ENCODE measurements at regions not wholly inside any gene's neighbourhood (a gene's known extent, or its start where the extent isn't known, plus 50 kb on each side); places are given as distances from the start of the nearest gene placed in this dataset.
"Not testable (repeated sequence)": the region's sequence is repeated elsewhere in the genome, so short reads cannot be mapped to it uniquely, and the experiment has no call there.

GRCh38 chr11:96523656-96524055 is 133.8 kb downstream of the JRKL start:
- DNase-seq: no peak

- DNase-seq: no peak
Observed at GRCh38 chr11:96524475-96524874, 134.7 kb downstream of the JRKL start.

- DNase-seq: no peak
Observed at GRCh38 chr11:96530473-96530872, 140.7 kb downstream of the JRKL start.

- no peak for DNase-seq
Observed at GRCh38 chr11:96538104-96538503, 148.3 kb downstream of the JRKL start.

- DNase-seq: no peak
Observed at GRCh38 chr11:96538622-96539021, 148.8 kb downstream of the JRKL start.

GRCh38 chr11:96540875-96541274 is 151.1 kb downstream of the JRKL start:
- DNase-seq: no peak

GRCh38 chr11:96543177-96543576 is 153.4 kb downstream of the JRKL start:
- no peak for DNase-seq

- not testable (repeated sequence) for DNase-seq
Observed at GRCh38 chr11:96545192-96545591, 155.4 kb downstream of the JRKL start.

- DNase-seq: no peak
Observed at GRCh38 chr11:96551136-96551535, 161.3 kb downstream of the JRKL start.

- DNase-seq: no peak
Observed at GRCh38 chr11:96554236-96554820, 164.5 kb downstream of the JRKL start.

- DNase-seq: not testable (repeated sequence)
Observed at GRCh38 chr11:96555826-96556225, 166.0 kb downstream of the JRKL start.

- DNase-seq: not testable (repeated sequence)
Observed at GRCh38 chr11:96560727-96561126, 170.9 kb downstream of the JRKL start.

- no peak for DNase-seq
Observed at GRCh38 chr11:96567176-96567575, 177.4 kb downstream of the JRKL start.

GRCh38 chr11:96567667-96568066 is 177.9 kb downstream of the JRKL start:
- DNase-seq: no peak

GRCh38 chr11:96576383-96576782 is 186.6 kb downstream of the JRKL start:
- no peak for DNase-seq

GRCh38 chr11:96578379-96578778 is 188.6 kb downstream of the JRKL start:
- no peak for DNase-seq

- no peak for DNase-seq
Observed at GRCh38 chr11:96579656-96580055, 189.8 kb downstream of the JRKL start.

GRCh38 chr11:96580476-96581040 is 190.7 kb downstream of the JRKL start:
- DNase-seq: no peak

GRCh38 chr11:96585944-96586880 is 196.4 kb downstream of the JRKL start:
- not testable (repeated sequence) for DNase-seq

GRCh38 chr11:96588793-96589192 is 199.0 kb downstream of the JRKL start:
- DNase-seq: not testable (repeated sequence)

GRCh38 chr11:96595011-96595410 is 205.2 kb downstream of the JRKL start:
- DNase-seq: no peak

- no peak for DNase-seq
Observed at GRCh38 chr11:96607864-96608558, 218.2 kb downstream of the JRKL start.

GRCh38 chr11:96614101-96614500 is 224.3 kb downstream of the JRKL start:
- DNase-seq: no peak

All from NCI-H2081 treated with DMSO at 0.1 percent for 48 hours (cell line).